MM.1S (cell line): ENCODE measurements at regions not wholly inside any gene's neighbourhood (a gene's known extent, or its start where the extent isn't known, plus 50 kb on each side); places are given as distances from the start of the nearest gene placed in this dataset.
A peak's percentile ranks its signal among the peaks of the same experiment; 100 is the strongest.
"Not testable (repeated sequence)": the region's sequence is repeated elsewhere in the genome, so short reads cannot be mapped to it uniquely, and the experiment has no call there.

Source experiments
- DNase-seq: peaks from one replicate; pipeline ENCODE4 v3.0.0-alpha.2; 2015
- H2AFZ ChIP-seq: fragments of 300-600 bp; sonication (generic); 2 replicates; pipeline ENCODE4 v1.6.0; 2016; ENCODE audit warnings: antibody characterized with exemption, low read length
- H3F3A ChIP-seq: fragments of 300-600 bp; sonication (generic); 2 replicates; pipeline ENCODE4 v1.6.1; 2016; ENCODE audit warnings: mild to moderate bottlenecking, antibody characterized with exemption, low read length, moderate library complexity, mixed read lengths; ENCODE audit not compliant: insufficient read depth
- H3K27ac ChIP-seq: fragments of 300-600 bp; sonication (generic); 2 replicates; pipeline ENCODE4 v1.5.1; 2016; ENCODE audit warnings: mild to moderate bottlenecking, low read length
- H3K27me3 ChIP-seq: fragments of 300-600 bp; sonication (generic); replicated peaks from 2 replicates; pipeline ENCODE4 v1.6.0; 2016; ENCODE audit warnings: low read length; ENCODE audit not compliant: insufficient read depth
- H3K36me3 ChIP-seq: fragments of 300-600 bp; sonication (generic); replicated peaks from 2 replicates; pipeline ENCODE4 v1.6.1; 2016; ENCODE audit warnings: mild to moderate bottlenecking, low read length, mixed read lengths; ENCODE audit not compliant: insufficient read depth
- H3K4me1 ChIP-seq: fragments of 300-600 bp; sonication (generic); 2 replicates; pipeline ENCODE4 v1.6.1; 2016; ENCODE audit warnings: low read length, mixed read lengths
- H3K4me2 ChIP-seq: fragments of 300-600 bp; sonication (generic); 2 replicates; pipeline ENCODE4 v1.6.0; 2016; ENCODE audit warnings: low read depth, low read length
- H3K4me3 ChIP-seq: fragments of 300-600 bp; sonication (generic); 2 replicates; pipeline ENCODE4 v1.5.1; 2016; ENCODE audit warnings: low read length, mixed read lengths
- H3K79me2 ChIP-seq: fragments of 300-600 bp; sonication (generic); 2 replicates; pipeline ENCODE4 v1.6.1; 2016; ENCODE audit warnings: mixed run types, low read length, mixed read lengths
- H3K9ac ChIP-seq: fragments of 300-600 bp; sonication (generic); 2 replicates; pipeline ENCODE4 v1.6.1; 2016; ENCODE audit warnings: low read length, mixed read lengths
- H3K9me2 ChIP-seq: fragments of 300-600 bp; sonication (generic); replicated peaks from 2 replicates; pipeline ENCODE4 v1.6.1; 2016; ENCODE audit warnings: mild to moderate bottlenecking, low read length, mixed read lengths; ENCODE audit not compliant: insufficient read depth
- H3K9me3 ChIP-seq: fragments of 300-600 bp; sonication (generic); replicated peaks from 2 replicates; pipeline ENCODE4 v1.6.1; 2016; ENCODE audit warnings: mild to moderate bottlenecking, low read length, mixed read lengths; ENCODE audit not compliant: insufficient read depth
- H4K20me1 ChIP-seq: fragments of 300-600 bp; sonication (generic); 2 replicates; pipeline ENCODE4 v1.6.1; 2016; ENCODE audit warnings: mild to moderate bottlenecking, low read length, moderate library complexity, mixed read lengths; ENCODE audit not compliant: insufficient read depth
- CTCF ChIP-seq: fragments of 300-600 bp; sonication (generic); IDR thresholded peaks from 2 replicates; pipeline ENCODE4 v1.5.1; 2016; ENCODE audit warnings: antibody characterized with exemption, low read length, mixed read lengths
- EZH2 ChIP-seq: fragments of 300-600 bp; sonication (generic); optimal IDR thresholded peaks from 2 replicates; pipeline ENCODE3; 2017; ENCODE audit warnings: low read depth, mild to moderate bottlenecking, antibody characterized with exemption, low read length, mixed read lengths
- EZH2phosphoT487 ChIP-seq: fragments of 300-600 bp; sonication (generic); IDR thresholded peaks from 2 replicates; pipeline ENCODE4 v1.6.1; 2018; ENCODE audit warnings: antibody characterized with exemption, low read length

GRCh38 chrX:35374116-35374515, 424.0 kb upstream of the MAGEB16 start:
- no peaks in the 10 kb centered on the region for H3K79me2 ChIP-seq
- DNase-seq, result no peak
- H3K27ac ChIP-seq, result no peak overlapping the region
- H3K4me3 ChIP-seq, result no peak overlapping the region
- no peak overlapping the region for H2AFZ ChIP-seq
- TF ChIP-seq EZH2 (no peak), CTCF (no peak), EZH2phosphoT487 (no peak)
- H3K27me3 ChIP-seq, result no peaks in the 10 kb centered on the region
- H3K4me2 ChIP-seq, result no peak overlapping the region
- no peak overlapping the region for H3K9ac ChIP-seq
- no peaks in the 10 kb centered on the region for H3K9me3 ChIP-seq
- no peaks in the 10 kb centered on the region for H3K4me1 ChIP-seq
- no peaks in the 10 kb centered on the region for H3F3A ChIP-seq
- no peaks in the 10 kb centered on the region for H3K36me3 ChIP-seq
- no peaks in the 10 kb centered on the region for H3K9me2 ChIP-seq
- H4K20me1 ChIP-seq, result no peaks in the 10 kb centered on the region

- Histone ChIP-seq H3K4me1 (no peaks in the 10 kb centered on the region), H3K9me2 (no peaks in the 10 kb centered on the region), H3K36me3 (no peaks in the 10 kb centered on the region), H3K4me2 (no peak overlapping the region), H3K9me3 (no peaks in the 10 kb centered on the region), H3K27me3 (no peaks in the 10 kb centered on the region), H3K79me2 (no peaks in the 10 kb centered on the region), H2AFZ (no peak overlapping the region), H4K20me1 (no peaks in the 10 kb centered on the region), H3K9ac (no peak overlapping the region), H3K27ac (no peak overlapping the region), H3K4me3 (no peak overlapping the region), H3F3A (no peaks in the 10 kb centered on the region)
- peak; percentile 16 for DNase-seq
- TF ChIP-seq EZH2phosphoT487, result no peak
- TF ChIP-seq EZH2, result no peak
- TF ChIP-seq CTCF, result peak; percentile 56
These were observed 417.1 kb upstream of the MAGEB16 start for GRCh38 chrX:35380808-35381700.

- not testable (repeated sequence) for H2AFZ ChIP-seq, DNase-seq, H4K20me1 ChIP-seq, H3K4me3 ChIP-seq, H3K36me3 ChIP-seq, H3K9me3 ChIP-seq, H3K27ac ChIP-seq, H3K9me2 ChIP-seq, H3K79me2 ChIP-seq, H3K4me2 ChIP-seq, H3F3A ChIP-seq, H3K27me3 ChIP-seq, H3K4me1 ChIP-seq, H3K9ac ChIP-seq
These were observed 416.4 kb upstream of the MAGEB16 start for GRCh38 chrX:35381709-35382108.

- no peak for TF ChIP-seq EZH2
- TF ChIP-seq EZH2phosphoT487, result no peak
- no peak for TF ChIP-seq CTCF
- no peaks in the 10 kb centered on the region for H3K36me3 ChIP-seq
- H3K27me3 ChIP-seq, result no peaks in the 10 kb centered on the region
These were observed 415.2 kb upstream of the MAGEB16 start for GRCh38 chrX:35382966-35383365.

More at GRCh38 chrX:35382966-35383365, 415.2 kb upstream of the MAGEB16 start:
- no peaks in the 10 kb centered on the region for H3K9me2 ChIP-seq
- H3K4me1 ChIP-seq, result no peaks in the 10 kb centered on the region
- no peaks in the 10 kb centered on the region for H3K79me2 ChIP-seq
- H3F3A ChIP-seq, result no peaks in the 10 kb centered on the region
- no peak overlapping the region for H3K27ac ChIP-seq
- no peak overlapping the region for H3K4me2 ChIP-seq
- H4K20me1 ChIP-seq, result no peaks in the 10 kb centered on the region
- no peak overlapping the region for H3K9ac ChIP-seq
- H2AFZ ChIP-seq, result no peak overlapping the region
- H3K4me3 ChIP-seq, result no peak overlapping the region
- DNase-seq, result no peak
- no peaks in the 10 kb centered on the region for H3K9me3 ChIP-seq
